HG03135 (cell line): ENCODE measurements at regions not wholly inside any gene's neighbourhood (a gene's known extent, or its start where the extent isn't known, plus 50 kb on each side); places are given as distances from the start of the nearest gene placed in this dataset.

Experiments
- ATAC-seq: cut with Tn5 transposase; IDR thresholded peaks from one replicate; pipeline ENCODE4 v1.9.1; 2021; ENCODE audit warnings: mild to moderate bottlenecking, moderate library complexity; ENCODE audit not compliant: unreplicated experiment

DNA sequence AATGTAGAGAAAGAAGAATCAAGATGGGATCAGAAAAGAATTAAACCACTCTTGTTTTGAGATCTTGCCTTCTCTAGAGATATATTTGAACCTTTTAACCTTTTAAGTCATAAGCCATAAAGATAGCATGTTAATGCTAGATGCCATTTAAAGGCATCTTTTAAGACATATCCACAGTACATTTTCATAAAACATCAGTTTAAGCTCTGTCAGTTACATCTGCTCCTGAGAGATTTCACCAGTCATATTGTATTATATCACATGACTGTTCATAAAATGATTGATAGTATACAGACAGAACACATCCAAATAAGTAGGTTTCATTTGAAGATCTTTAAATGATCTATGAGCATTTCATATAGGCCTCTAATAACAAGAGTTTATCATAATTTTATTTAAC is 1238.5 kb downstream of the SLC16A7 start:
- no peak for ATAC-seq

DNA sequence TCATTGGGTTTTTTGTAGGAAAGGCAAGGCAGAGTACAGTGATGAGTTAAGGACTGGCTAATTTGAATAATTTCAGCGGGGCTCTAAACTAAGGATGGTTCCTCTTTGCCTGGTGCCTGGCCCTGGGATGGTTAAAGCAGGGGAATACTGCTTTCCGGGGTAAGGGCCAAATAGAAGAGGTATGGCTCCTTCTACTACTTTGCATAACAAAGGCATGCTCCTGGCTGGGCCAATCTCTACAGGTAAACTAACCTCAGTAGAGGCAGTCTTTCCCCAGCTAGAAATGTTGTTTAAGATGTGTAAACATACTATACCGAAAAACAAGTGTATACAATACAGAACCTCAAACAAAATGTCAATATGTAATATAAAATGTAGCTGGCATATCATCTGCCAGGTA is 1239.0 kb downstream of the SLC16A7 start:
- ATAC-seq: no peak

DNA sequence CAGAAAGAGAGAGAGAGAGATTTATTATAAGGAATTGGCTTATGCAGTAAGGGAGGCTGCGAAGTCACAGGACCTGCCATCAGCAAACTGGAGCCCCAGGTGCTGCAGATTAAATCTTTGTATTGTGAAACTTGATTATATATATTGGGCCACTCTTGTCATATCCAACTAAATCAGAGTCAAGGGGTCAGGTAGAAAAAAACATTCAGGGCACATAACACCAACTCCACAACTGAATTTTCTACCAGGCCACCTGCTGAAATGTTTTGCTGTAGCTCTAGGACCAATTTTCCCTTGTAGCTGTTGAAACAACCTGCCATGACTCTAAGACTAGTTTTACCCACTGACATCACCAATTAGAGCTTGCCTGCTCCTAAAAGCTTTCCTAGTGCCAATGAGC is 1240.8 kb downstream of the SLC16A7 start:
- no peak for ATAC-seq

DNA sequence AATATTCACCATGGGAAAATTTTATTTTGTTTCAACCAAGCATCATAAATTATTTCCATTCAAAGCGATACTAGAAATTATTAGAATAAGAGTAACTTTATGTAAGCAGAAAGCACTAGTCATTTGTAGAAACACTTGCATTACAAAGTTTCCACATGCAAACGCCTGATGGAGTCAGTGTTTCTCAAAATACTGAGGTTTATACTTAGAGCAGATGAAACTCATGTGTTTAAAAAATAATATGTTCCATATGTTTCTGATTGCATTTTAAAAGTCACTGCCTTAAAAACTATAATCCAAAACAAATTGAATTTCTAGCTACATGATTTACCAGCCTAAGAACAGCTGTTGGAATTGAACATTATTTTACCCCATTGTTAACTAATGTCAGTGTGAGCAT is 1246.4 kb downstream of the SLC16A7 start:
- no peak for ATAC-seq

DNA sequence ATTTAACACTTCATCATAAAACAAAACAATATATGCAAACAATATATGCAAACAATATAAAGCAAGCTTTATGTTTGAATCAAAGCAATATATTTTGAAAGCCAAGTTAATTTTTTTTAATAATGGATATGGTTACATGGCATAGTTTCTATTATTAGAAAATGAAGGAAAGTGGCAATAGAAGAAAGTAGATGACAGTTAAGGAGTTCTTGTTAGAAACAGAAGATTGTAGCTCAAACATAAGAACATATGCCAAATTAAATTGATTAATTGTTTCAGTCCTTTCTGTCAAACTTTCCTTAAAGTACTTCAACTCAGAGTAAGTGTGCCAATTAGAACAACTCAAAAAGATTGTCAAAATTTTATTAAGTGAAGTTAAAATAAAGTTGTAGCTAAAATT is 1248.3 kb downstream of the SLC16A7 start:
- ATAC-seq: no peak

DNA sequence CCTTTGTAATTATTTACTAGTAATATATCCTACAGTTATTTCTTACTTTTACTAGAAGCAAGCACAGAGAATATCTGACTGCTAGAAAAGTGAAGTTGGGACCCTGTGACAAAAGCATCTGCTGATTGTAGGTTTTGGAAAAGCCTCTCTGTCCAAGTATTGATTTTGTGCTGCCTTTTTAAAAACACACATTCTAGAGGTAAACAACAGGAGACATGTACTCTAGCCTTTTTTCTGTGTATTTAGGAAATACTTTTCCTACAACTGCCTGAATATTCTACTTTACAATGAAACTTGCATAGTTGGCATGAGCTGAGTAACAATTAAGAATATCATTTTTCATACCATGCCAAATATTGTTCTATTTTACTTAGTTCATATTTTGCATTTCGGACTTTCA is 1249.0 kb downstream of the SLC16A7 start:
- no peak for ATAC-seq

DNA sequence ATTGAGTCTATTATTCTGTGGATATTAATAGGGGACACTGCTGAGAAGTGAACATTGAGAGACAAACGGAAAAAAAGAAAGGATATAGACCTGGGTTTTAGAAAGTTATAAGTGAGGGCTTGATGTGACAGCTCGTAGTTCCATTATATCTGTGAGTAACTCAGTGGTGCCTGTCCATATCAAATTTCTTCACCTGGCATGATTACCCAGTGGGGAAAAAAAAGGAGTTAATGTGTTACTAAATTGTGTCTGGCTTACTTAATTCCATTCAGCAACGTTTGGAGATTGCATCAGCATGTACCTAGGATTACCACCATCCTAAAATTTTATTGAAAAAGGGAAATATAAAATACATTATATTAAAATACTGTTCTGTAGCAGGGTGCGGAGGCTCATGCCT is 1249.9 kb downstream of the SLC16A7 start:
- ATAC-seq: no peak

DNA sequence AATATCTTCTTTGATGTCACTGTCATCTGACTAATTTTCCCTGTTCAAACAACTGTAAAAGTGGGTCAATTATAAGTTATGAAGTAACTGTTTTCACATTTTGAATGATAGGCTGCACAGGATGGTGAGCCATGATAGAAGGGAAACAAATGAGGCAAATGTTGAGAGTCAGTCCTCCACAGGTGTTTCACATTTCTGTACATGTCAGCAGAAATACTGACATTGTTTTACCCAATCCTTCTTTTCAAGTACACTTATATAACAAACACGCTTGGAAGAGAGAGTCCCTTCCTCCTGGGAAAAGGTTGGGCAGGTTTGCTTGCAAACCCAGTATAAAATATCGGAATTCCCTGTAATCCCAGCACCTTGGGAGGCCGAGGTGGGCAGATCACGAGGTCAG is 1251.5 kb downstream of the SLC16A7 start:
- no peak for ATAC-seq

DNA sequence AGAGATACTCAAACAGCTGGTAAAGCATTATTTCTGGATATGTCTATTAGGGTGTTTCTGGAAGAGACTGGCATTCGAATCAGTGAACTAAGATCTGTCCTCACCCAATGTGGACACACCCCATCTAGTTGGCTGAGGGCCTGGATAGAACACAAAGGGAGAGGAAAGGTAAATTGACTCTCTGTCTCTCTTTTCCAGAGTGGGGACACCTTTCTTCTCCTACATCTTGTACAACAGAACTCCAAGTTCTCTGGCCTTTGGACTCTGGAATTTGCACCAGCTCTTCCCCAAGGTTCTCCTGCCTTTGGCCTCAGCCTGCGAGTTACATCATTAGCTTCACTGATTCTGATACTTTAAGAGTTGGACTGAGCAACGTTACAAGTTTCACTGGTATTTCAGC is 1253.9 kb downstream of the SLC16A7 start:
- no peak for ATAC-seq

DNA sequence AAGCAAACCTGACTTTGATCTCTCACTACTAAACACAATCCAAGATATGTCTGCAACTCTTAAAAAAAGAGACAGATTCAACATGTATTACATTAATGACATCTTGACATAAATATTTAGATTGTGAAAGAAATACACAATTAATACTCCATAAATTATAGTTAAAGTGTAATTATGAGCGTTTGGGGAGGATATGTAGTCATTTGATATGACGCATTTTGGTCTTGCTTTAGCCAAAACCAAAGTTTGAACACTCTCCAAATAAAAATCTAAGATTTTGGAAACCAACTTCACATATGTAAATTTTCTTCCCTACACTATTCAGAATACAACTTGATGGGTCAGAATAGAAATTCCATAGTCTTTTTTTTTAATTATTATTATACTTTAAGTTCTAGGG is 1257.6 kb downstream of the SLC16A7 start:
- ATAC-seq: no peak

DNA sequence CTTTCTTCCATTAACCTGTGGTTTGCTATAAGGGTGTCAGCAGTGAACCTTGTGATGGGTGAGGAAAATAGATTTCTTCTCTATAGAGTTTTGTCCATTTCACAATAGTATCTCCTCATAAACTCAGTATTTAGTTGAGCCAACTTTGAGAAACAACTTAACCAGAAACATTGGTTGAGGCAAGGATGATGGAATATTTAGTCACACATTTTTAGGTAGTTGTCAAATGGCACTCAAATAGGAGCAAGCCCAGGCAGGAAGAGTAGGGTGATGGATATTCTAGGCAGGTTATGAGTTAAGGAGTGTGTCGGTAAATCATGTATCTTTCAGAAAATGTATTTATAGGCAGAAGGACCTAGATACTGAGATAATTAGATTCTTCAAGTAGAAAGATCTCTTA is 1267.6 kb downstream of the SLC16A7 start:
- no peak for ATAC-seq

DNA sequence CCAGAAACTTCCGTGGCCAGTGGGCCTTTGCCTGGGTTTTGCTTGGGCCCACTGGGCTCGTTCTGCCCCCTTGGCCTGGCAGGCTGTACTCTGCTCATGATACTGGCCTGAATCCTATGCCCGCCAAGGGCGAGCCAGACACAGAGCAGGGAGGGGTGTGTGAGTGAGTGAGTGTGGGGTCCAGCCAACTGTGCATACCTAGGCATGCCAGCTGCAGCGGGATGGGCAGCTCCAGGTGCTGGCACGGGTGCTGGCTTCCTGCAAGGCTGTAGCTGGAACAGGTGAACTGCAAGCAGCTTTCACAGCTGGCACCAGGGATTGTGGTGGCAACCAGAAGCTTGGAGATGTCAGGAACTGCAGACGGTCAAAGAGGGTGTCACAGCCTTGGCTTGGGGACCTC is 1276.4 kb downstream of the SLC16A7 start:
- no peak for ATAC-seq

DNA sequence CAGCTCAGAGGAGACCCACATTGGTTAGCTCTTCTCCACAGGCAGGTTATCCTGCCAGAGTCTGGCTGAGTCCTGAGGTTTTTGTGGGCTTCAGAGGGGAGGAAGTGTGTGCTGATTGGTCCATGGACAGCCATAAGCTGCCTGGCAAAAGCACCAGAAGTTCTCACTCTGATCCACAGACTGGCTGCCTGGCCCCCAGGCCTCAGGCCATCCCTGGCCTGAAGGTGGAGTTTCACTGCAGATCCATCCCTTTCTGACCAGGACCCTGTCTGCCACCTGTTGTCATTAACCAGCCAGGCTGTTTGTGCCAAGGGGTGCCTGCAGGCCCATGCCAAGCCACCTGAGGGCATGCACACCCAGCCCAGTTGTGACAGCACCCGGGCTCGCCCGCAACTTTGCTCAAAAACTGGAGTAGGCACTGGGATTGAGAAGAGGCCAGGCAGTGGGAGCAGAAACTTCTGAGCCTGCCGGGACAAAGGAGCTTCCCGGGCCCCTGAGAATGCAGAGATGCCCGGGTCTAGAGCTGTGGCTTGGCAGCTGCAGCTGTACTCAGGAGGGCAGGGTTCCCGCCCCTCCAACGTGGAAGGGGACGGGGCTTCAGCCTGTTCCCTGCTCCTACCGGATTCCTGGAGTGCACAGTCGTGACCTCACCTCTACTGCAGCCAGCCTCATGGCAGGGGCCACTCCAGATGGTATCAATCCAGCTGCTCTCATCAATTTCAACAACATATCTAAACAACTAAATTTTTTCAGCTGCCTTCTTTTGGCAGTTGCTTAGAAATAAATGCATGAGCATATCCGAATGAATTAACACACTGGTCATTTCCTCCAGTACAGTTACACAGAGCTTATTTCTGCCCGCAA is 1277.3 kb downstream of the SLC16A7 start:
- ATAC-seq: no peak

DNA sequence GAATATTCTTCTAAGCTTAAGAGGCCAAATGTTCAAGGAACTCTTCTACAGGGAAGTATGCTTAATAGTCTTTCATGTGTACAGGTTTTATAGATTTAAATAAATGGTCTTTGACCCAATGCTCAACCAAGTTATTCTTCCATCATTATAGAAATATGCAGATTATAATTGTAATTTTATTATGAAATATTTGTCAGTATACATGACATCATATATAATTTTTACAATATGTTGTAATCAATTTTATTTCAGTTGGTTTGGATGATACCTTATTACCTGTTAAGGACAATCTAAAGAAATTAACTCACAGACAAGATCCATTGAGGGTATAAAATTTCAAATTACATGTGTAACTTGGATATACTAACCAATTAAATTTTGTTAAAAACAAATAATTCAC is 1278.3 kb downstream of the SLC16A7 start:
- ATAC-seq: no peak

DNA sequence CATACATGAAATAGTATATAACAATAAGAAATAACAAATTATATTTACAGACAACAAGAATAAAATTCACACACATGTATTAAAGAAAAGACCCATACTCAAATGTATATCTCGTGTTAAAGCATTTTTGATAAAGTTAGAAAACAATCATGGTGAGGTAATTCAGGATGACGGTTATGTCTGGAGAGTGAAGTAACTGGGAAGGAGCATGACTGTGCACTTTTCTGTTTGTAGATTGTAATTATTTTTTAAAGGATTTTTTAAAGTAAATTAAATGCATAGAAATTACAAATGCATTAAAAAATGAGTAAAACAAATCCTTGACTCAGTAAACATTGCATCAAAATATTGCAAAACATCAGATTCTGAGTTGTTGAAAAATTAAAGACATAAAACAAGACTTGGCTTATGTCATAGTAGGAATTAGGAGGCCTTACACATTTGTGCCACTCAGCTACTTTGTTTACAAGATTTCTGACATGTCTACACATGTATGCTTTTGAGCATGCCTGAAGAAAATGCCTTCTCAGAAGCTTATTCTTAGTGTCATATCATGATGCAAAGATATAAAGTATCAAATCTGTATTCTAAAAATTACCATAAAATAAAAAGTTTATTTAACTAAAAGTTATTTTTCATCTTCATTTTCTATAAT is 1325.1 kb downstream of the SLC16A7 start:
- ATAC-seq: no peak

DNA sequence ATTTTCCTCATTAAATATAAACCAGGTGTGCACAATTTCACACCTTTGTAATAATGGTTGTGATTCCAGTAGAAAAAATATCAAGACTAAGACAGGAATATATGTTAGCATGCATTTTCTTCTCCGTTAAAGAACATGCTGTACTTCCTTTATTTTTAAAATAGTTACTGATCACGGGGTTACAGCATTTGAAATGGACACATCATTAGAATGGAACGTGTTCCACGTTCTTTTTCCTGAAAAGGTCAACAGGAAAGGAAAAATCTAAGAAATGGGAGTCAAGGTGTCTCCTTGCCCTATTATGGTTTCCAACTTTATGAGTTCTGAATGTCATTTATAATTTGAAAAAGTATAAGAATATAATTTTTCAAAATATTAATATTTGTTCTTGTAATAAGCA is 1325.7 kb downstream of the SLC16A7 start:
- ATAC-seq: no peak

DNA sequence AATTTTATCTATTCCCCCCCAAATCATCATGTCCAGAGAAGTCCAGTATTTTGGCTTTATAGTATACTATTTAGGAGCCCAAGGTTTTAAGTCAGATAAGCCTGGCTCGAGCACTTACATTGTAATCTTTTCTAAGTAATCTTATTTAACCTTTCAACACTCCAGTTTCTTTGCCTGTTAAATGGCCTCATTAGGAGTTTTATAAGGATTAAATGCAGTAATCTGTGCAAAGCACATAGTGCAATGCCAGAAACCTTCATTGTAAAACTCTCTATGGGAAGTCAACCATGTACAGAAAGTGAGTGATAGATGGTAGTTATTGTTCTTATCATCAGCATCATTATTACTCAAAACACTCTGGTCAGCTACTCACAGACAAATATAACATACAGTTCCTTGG is 1330.4 kb downstream of the SLC16A7 start:
- no peak for ATAC-seq

DNA sequence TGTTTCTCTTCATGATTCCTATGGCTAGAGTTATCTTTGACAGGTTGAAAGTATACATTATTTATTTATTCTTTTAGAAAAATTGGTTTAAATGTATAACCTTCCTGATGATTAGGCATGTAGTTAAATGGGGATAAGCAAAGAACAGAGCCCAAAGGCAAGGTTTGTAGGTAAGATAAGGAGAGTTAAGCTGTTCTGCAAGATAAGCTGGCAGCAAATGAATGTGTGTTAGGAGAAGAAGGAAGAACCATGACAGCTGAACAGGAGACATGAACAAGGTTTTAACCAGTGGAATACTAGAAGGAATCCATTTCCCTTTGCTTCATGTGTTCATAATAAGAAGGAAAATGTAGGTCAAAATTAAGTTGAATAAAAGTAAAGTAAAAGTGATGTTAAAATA is 1330.1 kb upstream of the USP15 start:
- no peak for ATAC-seq

DNA sequence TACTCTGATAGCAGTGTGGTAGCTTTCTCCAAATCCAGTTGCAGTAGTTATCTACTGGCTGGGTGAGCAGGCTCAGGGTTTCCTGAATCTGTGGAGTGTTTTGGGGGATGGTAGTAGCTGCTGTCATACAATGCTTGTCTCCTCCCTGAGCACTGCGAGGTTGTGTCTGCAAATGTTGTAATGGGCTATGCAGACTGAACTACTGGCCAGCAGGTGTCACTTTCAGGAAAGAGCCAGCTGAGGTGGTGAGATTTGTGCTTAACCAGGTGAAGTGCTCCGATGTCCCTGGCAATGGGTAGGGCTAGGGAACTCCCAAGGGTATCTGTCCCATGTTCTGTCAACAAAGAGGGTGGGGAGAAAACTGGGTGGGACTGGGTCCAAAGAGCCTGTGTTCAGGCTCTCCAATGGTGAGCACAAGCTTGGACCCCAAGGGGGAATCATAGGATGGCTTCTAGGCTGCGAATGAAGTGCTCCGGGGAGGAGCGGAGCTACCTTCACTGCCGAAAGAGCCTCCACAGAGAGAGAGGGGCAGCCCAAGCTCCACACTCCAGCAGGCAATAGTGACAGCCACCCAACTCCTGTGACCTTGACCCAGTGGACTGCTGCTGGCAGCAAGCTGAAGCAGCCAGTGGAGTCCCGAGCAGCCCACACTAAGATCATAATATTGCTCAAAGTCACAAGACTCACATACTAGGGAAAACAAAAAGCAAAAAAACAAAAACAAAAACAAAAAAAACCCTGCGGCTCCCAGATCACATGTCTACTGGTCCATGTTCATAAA is 1324.0 kb upstream of the USP15 start:
- ATAC-seq: no peak

DNA sequence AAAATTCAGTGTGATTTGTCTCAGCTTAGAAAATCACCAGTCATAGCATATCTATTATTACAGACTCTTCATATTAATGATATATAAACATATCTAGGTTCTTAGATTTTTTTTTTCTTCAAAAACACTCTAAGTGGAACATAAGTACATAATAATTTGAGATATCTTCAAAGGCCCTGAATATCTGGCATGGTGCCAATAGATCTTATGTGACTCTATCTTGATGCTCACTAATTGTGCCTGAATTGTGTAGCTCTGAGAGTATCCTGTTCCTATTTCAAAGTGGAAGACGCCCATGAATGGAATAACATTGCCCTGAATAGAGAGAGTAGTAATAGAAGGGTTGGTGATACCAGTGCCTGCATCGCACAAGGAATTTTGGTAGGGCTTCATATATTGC is 1312.7 kb upstream of the USP15 start:
- ATAC-seq: no peak

DNA sequence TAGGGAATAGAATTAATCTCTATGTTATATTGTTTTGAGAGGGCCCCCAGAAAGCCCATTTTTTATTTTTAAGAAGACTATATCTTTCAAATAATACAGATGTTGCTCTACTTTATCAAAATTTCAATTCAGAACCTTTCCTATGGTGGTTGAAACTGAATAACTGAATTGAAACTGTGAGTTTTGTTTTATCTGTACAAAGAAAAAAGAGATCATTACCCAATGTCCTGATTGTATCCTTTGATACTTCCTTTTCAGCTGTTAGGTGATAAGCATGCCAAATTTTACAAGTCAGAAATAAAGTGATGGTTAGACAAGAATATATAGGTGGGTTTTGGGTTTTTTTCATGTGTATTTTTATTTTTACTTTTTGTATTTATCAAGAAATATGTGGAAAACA is 1293.1 kb upstream of the USP15 start:
- no peak for ATAC-seq

DNA sequence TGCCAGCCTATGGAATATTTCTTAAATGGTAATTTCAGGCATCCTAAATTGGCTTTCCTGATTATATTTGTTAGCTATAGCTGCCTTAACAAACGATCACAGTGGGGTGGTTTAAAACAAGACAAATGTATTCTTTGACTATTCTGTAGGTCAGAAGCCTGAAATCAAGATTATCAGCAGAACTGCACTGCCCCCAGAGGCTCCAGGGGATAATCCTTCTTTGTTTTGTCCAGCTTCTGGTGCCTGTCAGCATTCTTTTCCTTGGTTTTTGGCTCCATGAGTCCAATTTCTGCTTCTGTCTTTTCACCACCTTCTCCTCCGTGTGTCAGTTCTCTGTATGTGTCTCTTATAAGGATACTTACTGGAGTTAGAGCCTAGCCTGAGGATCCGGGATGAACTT is 1282.2 kb upstream of the USP15 start:
- no peak for ATAC-seq
